Right lung (tissue), 2 donors: ENCODE measurements at regions not wholly inside any gene's neighbourhood (a gene's known extent, or its start where the extent isn't known, plus 50 kb on each side); places are given as distances from the start of the nearest gene placed in this dataset.
A peak's percentile ranks its signal among the peaks of the same experiment; 100 is the strongest.
"Not testable (repeated sequence)": the region's sequence is repeated elsewhere in the genome, so short reads cannot be mapped to it uniquely, and the experiment has no call there.

ENCODE experiments used
- DNase-seq, 2 donors: peaks; one replicate each; pipeline ENCODE4 v3.0.0-alpha.2; 2013

DNA sequence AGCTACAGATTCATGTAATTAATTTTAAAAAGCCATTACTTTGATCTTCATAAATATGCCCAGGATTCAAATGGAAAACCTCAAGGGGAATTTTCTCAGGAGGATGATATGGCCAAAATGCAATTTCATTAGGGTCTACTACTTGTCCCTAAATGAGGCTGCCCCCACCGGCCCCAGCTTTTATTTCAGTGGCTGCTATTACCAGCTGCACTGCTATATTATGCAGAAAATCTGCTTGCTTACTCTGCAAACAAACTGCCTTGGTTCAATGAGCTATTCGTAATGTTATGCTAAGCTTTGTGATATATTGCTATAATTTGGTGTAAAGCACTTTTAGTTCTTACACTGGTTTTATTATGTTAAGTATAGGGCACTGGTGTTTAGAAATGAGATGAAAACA is 137.3 kb upstream of the TMTC4 start:
- DNase-seq, result no peak

DNA sequence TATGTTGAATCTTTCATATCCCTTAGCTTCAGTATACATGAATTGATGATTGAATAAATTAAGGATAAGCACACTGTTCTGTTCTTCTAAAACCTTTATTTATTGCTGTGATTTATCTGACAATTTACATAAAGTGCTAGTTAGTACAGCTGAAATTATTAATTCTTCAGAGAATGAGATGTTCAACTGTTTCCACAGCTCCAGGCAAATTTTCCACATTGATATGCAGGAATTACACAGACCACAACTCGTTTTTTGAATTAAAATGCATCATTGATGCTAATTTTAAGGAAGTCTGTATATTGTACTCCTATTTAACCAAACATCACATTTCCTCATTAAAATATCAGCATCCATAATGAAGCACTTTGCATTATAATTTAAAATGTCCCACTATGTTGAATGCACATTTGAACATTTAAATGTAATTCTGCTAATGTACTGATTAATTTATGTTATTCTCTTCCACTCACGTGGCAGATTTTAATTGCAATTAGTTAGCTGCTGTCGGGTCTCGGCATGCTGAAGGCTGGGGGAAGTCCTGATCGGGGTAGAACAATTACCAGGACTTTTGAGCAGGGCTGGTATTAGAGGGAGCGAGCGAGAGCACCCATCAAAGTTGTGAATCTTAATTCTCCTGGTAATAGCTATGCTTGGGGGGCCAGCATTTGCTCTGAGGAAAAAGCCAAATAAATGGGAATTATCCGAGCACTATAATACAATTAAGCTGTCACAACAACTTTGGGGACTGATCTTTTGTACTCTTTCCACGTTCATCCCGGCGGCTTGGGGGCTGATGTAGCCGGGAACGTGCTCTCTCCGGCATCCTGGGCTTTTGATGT is 136.7 kb upstream of the TMTC4 start:
- no peak for DNase-seq

DNA sequence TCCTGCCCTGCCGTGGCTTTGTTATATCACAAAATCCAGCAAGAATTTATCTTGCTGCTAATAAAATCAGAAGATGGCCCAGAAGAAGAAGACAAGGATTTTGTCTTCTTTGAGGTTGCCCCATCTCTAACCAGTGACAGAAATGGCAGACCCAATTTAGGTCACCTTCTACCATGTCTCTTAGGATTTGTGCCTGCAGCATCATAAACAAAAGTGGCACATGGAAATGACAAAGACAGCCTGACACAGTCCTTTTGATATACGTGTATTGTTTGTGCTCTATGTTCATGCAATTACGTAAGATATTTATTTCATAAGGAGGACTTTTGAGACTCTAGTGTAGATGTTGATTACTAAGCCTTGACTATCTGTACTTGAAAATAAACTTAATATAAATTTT is 135.9 kb upstream of the TMTC4 start:
- DNase-seq, result no peak

DNA sequence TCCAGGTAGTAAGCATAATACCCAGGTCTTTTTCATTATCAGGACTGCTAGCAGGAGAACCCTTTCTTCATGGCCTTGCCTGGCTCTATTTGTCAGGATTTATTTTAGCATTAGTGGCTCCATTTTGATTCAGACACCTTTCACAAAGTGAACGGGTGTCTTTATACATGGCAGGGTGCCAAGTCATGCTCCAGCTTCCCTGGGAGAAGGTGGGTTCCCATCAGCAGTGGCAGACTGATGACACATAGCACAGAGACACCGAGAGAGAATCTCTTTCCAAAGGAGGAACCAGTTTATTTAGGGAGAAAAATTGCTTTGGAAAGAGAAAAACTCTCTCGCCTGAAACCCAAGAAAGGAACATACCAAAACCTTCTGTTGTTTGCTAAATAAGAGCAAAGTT is 135.3 kb upstream of the TMTC4 start:
- DNase-seq, result no peak

DNA sequence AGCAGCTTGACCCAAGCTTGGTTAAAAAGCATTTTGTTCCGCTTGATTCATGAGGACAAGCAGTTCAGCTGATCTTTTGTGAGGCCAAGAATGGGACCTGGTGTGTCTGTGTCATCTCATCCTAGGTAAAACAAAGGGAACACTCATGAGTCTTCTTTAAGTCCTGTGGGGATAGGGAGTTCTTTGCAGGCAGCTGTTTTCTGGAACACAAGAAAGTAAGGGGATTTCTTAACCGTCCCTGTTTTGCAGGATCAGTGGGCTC is 134.5 kb upstream of the TMTC4 start:
- DNase-seq, result no peak

DNA sequence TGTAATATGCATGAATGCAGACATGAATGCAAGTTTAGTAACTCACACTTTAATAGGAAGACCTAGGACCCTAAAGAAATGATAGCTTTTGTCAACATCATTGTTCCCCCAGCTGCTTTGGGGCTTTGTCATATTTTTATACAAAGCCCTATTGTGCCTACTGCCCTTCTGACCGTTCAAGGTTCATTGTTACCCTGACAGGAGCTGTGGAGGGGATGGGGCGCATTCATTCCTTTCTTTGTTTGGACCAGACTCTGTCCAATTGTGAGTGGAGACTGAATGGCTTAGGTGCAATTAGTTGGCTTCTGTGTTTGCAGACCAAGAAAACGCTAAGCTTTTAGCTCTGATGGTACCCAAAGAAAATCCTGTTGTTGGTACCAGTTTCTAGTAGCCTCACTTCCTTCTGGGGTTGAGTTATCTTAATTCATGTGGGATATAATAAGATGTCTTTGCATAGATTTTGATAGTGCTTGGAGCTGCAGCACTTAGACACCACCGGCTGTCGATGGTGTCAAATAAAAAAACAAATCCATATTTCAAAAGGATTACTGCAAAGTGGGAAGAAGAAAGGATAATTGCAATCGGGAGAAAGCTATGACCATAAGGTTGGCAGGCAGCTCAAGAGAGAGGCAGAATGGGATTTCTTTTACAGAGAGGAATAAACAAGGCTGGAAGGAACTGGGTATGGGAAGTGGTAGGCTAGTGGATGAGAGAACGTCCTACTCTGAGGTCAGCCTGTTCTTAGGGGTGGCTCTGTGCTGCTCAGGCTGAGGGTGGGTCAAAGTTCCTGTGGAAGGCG is 133.9 kb upstream of the TMTC4 start:
- no peak for DNase-seq

DNA sequence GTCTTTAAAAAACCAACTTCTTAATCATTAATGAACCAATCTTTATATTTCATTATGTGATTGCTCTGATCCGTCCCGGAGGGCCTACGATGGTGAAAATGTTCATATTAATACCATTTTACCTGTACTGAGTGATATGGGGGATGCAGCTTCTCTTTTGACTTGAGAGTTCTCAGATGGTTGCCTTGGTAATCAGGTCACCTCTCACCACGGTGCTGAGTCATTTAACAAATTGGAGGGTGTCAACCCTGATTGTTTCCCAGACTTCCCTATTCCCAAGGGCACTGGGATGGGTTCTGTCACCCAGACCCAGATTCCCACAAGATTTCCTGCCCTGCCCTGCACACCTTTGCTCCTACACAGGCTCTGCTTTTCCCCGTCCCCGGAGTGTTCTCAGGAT is 128.5 kb upstream of the TMTC4 start:
- no peak for DNase-seq

DNA sequence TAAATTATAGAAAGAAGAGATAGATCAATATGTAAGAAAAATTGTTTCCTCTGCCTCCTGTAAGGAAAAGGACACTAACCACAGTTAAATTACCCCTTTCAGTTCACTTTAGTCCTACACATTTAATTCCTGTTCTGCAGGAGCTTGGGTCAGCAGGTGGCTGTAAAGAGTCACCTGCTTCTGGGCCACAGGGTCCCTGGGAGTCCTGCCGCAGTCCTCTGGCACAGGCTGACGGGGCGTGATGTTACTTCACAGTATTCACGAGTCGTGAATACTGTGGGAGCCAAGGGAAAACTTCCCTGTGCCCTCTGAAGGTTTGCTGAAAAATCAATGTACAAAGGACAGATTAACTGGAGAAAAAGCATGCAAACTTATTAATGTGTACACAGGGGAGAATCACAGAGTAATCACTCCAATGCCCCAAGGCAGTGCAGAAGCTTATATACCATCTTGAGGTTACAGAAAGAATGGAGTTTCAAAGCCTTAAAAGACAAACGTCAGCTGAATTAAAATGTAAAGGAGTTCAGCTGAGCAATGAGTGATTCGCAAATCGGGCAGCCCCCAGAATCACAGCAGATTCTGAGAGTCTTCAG is 125.8 kb upstream of the TMTC4 start:
- DNase-seq, result no peak

DNA sequence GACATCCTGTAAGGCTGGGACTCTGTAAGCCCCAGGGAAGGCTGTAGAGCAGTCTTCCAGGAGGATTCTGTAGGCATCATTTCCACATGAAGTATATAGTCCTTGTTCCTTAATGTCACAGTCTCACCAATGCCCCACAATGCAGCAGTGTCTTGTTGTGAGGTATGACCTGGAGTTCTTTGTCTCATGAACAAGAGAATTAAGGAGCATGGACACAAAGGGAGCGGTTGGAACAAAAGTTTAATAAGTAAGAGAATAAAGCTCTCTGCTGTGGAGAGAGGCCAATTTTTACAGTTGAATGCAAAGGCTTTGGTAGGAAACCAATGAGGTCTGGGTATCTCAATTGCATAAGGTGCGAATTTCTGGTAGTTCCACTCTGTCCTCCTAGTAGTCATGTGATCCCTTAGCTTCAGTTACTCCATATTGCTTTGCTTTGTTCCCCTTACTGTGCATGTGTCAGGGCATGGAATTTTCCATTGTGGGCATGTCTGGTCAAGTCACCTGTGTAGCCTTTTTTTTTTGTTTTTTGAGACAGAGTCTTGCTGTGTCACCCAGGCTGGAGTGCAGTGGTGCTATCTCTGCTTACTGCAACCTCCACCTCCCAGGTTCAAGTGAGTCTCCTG is 124.3 kb upstream of the TMTC4 start:
- DNase-seq, result no peak

DNA sequence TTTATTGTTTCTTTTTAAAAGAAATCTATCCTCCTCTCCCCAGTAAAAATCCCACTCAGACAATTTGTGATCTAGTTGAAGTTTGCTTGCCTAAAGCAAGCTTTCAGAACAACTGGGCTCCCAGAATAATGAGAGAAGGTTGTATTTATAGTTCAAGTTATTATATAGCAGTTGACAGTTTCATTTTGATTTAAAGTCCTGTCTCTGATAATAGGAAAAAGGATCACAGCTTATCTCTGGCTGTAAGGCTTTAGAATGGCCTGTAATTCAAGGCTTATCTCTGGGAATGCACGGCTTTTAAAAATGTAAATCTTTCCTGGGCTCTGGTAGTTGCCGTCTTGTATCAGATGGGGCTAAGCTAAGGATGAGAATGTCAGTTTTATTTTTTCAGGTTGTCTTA is 123.3 kb upstream of the TMTC4 start:
- no peak for DNase-seq

DNA sequence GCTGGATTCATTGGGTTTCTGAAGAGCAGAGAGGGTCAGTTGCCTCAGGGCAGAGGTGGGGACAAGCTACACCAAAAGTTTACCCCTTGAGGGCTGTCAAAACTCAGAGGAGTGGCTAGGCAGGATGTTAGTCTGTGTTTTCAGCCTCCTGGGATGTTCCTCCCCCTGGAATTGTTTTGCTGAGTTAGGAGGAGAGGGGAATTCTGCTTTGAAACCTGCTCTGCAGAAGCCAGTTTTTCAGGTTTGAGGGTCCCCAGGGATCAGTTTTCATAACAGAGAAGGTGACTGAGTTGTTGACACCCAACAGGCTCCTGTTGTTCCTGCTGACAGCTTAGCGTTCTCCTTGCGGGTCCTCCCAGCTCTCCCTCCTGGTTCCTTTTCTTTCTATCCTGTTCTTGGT is 121.9 kb upstream of the TMTC4 start:
- DNase-seq, result no peak

DNA sequence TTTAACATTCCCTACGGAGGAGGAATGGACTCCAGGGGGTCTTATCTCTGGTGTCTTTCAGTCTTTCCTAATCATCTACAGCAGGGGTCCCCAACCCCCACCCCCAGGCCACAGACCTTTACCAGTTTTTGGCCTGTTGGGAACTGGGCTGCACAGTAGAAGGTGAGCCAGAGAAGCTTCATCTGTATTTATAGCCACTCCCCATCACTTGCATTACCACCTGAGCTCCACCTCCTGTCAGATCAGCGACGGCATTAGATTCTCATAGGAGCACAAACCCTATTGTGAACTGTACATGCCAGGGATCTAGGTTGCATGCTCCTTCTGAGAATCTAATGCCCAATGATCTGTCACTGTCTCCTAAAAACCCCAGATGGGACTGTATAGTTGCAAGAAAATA is 120.0 kb upstream of the TMTC4 start:
- DNase-seq, result no peak

DNA sequence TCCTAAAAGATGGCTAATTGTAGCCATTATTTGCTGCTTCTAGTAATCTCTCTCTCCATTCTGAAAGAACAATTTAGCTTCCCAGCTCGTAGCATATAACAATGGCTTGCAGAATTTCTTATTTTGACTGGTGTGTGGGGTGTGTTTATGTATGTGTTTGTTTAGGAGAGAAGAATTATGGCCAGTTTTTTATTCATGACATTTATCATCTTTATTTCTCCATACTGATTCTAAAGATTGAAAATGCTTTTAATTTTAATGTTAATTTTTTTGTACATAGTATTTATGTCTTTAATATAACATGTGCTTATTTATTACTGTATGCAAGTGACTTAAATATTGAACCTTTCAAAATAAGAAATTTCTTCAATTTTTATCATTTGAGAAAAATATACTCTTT is 115.8 kb upstream of the TMTC4 start:
- DNase-seq, result no peak

DNA sequence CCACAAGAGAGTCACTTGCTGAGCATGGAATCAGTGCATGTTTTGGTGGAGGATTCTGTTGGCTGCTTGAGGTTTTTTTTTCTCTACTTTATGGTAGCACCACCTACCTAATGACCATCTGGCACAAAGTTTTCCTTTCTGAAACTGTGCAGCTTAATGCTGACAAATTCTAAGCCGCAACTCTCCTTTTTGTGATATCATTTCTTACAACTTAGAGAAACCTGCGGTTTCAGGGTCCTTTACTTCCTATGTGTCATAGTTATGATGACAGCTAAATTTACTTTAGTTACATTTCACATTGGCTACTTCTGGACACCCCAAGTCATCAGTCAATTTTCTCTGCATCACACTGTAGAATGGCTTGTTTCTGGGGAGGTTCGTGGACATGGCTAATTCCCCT is 115.4 kb upstream of the TMTC4 start:
- peak in 1 of 2 donors; percentile 7 for DNase-seq

DNA sequence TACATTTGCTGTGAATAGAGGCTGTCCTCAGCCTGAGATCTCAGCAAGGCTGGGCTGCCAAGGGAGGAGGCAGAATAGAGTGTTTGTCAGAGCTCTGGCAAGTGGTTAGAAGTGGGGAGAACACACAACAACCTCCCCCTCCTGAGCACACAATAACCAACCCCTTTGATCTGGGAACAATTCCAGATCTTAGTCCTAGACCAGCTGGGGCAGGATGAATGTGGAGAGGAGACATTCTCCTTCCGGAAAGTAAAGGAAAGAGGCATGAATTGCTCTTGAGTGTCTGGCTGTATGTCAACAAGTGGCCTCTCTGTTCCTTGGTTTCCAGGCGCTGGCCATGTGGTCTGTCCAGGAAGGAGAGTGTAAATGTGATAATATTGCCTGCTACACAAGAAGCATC is 114.9 kb upstream of the TMTC4 start:
- peak; percentile 39 to 51 for DNase-seq

DNA sequence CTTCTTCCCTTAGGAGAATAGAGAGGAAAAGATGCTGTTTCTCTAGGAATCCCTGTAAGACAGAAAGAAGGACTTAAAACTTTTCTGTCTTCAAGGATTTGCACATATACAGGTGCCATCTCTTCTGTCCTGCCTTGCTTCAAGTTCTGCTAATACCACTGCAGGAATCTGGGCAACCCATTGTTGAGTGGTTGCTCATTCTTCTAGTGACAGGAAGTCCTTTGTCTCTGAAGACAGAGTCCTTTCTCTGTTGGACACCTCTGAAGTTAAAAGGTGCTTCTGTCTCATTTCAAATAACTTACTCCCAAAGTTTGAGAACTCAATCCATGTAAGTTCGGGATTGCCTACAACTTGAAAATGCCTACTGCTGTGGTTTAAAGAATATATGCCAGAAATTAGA is 114.4 kb upstream of the TMTC4 start:
- DNase-seq, result no peak

DNA sequence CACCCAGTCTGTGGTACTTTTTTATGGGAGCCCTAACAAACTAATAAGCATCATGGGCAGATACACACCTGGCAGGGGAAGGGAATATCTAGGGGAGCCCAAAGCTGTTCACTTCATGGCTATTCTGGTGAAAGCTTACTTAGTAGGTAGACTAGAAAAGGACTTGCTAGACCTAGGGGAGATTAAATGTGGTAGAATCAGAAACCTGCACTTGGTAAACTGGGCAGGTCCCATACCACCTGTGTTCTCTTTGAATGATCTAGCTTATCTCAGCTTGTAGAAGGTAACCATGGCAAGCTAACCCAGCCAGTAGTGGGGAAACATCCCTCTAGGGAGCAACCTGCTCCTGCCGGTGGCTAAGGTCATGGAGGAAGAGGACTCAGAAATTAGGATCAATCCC is 113.9 kb upstream of the TMTC4 start:
- no peak for DNase-seq

DNA sequence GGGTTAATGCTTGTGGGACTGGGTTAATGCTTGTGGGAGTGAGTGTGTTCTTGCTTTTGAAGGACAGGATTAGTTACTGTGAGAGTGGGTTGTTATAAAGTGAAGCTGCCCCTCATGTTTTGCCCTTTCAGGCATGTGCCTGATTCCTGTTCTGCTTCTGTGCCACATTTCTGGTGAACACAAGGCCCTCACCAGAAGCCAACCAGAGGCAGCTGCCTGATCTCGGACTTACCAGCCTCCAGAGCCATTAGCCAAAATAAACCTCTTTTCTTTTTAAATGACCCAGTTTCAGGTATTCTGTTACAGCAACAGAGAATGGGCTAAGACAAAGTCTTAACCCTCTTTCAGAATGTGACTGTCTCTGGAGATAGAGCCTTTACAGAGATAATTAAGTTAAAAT is 113.3 kb upstream of the TMTC4 start:
- DNase-seq, result no peak

DNA sequence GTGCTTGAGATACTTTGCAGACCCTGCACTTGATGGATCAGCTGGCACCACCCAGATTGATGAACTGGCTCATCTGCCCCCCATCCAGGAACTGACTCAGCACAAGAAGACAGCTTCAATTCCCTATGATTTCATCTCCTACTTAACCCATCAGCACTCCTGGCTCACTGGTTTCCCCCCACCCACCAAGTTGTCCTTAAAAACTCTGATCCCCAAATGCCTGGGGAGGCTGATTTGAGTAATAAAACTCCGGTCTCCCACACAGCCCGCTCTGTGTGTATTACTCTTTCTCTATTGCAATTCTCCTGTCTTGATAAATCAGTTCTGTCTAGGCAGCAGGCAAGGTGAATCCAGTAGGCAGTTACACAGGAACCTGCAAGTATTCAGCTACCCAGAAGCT is 102.1 kb upstream of the TMTC4 start:
- not testable (repeated sequence) for DNase-seq

DNA sequence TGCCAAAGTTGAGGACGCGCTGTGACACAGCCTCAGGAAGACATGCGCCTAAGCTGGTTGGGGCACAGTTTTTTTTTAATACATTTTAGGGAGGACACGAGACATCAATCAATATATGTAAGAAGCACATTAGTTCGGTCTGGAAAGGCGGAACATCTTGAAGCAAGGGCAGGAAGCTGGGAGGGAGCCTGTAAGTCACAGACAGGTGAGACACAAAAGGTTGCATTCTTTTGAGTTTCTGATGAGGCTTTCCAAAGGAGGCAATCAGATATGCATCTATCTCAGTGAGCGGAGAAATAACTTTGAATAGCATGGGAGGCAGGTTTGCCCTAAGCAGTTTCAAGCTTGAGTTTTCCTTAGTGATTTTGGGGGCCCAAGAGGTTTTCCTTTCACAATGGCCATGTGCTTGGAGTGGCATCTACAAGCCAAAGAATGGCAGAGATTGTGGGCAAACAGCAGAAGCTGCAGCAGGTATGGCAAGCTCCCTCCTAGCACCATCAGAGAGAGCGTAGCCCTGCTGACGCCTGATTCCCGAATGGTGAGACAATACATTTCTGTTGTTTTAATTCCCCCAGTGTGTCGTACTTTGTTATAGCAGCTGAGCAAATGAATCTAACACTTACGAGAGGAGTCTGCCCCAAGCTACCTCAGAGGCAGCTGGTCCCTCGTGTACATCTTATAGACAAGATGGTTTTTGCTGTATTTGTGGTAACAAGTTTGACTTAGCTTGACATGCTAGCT is 99.5 kb upstream of the TMTC4 start:
- no peak for DNase-seq

DNA sequence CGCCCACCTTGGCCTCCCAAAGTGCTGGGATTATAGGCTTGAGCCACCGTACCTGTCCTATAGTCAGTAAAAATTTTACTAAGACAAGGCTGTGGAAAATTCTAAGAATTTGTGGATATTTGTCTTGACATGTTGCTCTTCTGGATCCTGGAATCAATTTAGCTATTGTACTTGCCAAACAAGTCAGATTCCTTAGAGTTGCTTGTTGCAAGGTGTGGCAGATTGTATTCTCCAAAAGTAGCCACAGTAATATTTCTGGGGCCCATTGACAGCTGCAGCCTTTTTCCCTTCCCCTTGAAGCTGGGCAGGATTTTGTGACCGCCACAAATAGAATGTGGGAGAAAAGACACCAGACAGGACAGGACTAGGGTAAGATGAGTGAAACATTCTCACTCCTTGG is 98.8 kb upstream of the TMTC4 start:
- DNase-seq, result no peak

DNA sequence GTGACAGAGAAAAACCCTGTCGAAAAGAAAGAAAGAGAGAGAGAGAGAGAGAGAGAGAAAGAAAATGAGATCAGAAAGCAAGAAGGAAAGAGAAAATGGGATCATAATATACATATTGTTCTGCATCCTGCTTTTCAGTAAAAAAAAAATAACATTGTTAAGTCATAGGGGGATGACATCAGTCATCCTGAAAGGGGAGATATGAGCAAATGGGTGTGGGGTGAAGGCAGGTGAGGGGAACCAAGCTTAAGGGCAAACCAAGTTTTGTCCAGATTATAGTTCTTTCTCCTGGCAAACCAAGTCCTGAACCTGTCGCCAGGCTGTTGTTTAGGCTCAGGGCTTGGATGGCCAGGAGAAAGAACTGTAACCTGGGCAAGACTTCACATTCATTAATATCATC is 92.6 kb upstream of the TMTC4 start:
- no peak for DNase-seq
